H1 (cell line): ENCODE measurements at regions not wholly inside any gene's neighbourhood (a gene's known extent, or its start where the extent isn't known, plus 50 kb on each side); places are given as distances from the start of the nearest gene placed in this dataset.

Source experiments
- CTCF ChIA-PET: fragments of 300-600 bp; sonication (Branson Sonifier 250); formaldehyde crosslinking; loops from one replicate; lab custom pipeline; 2021; ENCODE audit not compliant: partially characterized antibody; lab: Charles Lee
- POLR2A ChIA-PET: fragments of 300-600 bp; sonication (Branson Sonifier 250); formaldehyde crosslinking; loops from one replicate; lab custom pipeline; 2021; ENCODE audit warnings: inconsistent platforms; ENCODE audit not compliant: partially characterized antibody; lab: Charles Lee
- DNase-seq, 2 experiments: peaks; one replicate each; pipeline versions ENCODE4 v3.0.0 to v3.0.0-alpha.2; 2010 to 2022; ENCODE audit warnings: low spot score in 2 of 2, low read depth in 1 of 2, mixed read lengths in 1 of 2
- FAIRE-seq: peaks from 2 replicates; lab custom pipeline; 2011; peaks lifted over from hg19 to GRCh38; lab: Jason Lieb, UNC
- H2AFZ ChIP-seq: 2 replicates; pipeline ENCODE4 v1.8.1; 2012; ENCODE audit warnings: low read length, inconsistent platforms
- H2AK5ac ChIP-seq: 2 replicates; pipeline ENCODE4 v1.6.1; 2013; ENCODE audit warnings: low read depth, low read length
- H2BK120ac ChIP-seq: replicated peaks from 2 replicates; pipeline ENCODE3; 2013; ENCODE audit warnings: low read depth, low read length, inconsistent platforms
- H2BK12ac ChIP-seq: 2 replicates; pipeline ENCODE4 v1.6.1; 2013; ENCODE audit warnings: low read depth, low read length
- H2BK15ac ChIP-seq: 2 replicates; pipeline ENCODE4 v1.6.1; 2013; ENCODE audit warnings: low read length
- H2BK20ac ChIP-seq: 2 replicates; pipeline ENCODE4 v1.6.1; 2013; ENCODE audit warnings: low read length
- H2BK5ac ChIP-seq: 2 replicates; pipeline ENCODE4 v1.6.1; 2013; ENCODE audit warnings: low read depth, low read length
- H3K14ac ChIP-seq: 2 replicates; pipeline ENCODE4 v1.6.1; 2013; ENCODE audit warnings: inconsistent platforms; ENCODE audit not compliant: insufficient read length
- H3K18ac ChIP-seq: 2 replicates; pipeline ENCODE4 v1.6.1; 2013; ENCODE audit warnings: low read length; ENCODE audit errors: extremely low read depth
- H3K23ac ChIP-seq: 2 replicates; pipeline ENCODE4 v1.6.1; 2013; ENCODE audit warnings: inconsistent platforms; ENCODE audit not compliant: insufficient read length
- H3K23me2 ChIP-seq: 2 replicates; pipeline ENCODE4 v1.6.1; 2013; ENCODE audit warnings: low read depth, low read length
- H3K27ac ChIP-seq: 2 replicates; pipeline ENCODE4 v1.6.1; 2011; ENCODE audit warnings: low read depth, low read length, inconsistent platforms
- H3K27me3 ChIP-seq, 4 experiments: replicated peaks in 1 of 4; 1 replicate in 1 of 4; 2 replicates in 3 of 4; pipeline versions ENCODE4 v1.6.1 to v1.8.1; 2011 to 2013; ENCODE audit warnings: low read length in 3 of 4, mild to moderate bottlenecking in 3 of 4, inconsistent platforms in 2 of 4, mixed read lengths in 2 of 4, moderate library complexity in 1 of 4; ENCODE audit not compliant: control insufficient read depth in 3 of 4, insufficient read depth in 3 of 4; ENCODE audit errors: extremely low read depth in 1 of 4
- H3K36me3 ChIP-seq, 4 experiments: 2 replicates each; pipeline versions ENCODE4 v1.6.1 to v1.8.1; 2011 to 2013; ENCODE audit warnings: mild to moderate bottlenecking in 4 of 4, low read length in 3 of 4, moderate library complexity in 2 of 4, control low read depth in 1 of 4, inconsistent platforms in 1 of 4; ENCODE audit not compliant: insufficient read depth in 4 of 4, control insufficient read depth in 2 of 4
- H3K4ac ChIP-seq: replicated peaks from 2 replicates; pipeline ENCODE3; 2013; ENCODE audit warnings: low read length, low read depth, mixed read lengths, inconsistent platforms; ENCODE audit not compliant: insufficient read length
- H3K4me1 ChIP-seq, 4 experiments: replicated peaks in 1 of 4; 1 replicate in 1 of 4; 2 replicates in 3 of 4; pipeline versions ENCODE4 v1.6.1 to v1.8.1; 2011 to 2013; ENCODE audit warnings: low read length in 3 of 4, inconsistent platforms in 2 of 4, mixed read lengths in 1 of 4; ENCODE audit not compliant: insufficient read depth in 4 of 4, control insufficient read depth in 3 of 4
- H3K4me2 ChIP-seq, 2 experiments: 2 replicates each; pipeline versions ENCODE4 v1.6.1 to v1.8.1; 2011 to 2013; ENCODE audit warnings: low read depth in 2 of 2, low read length in 2 of 2, control low read depth in 1 of 2, inconsistent platforms in 1 of 2, mild to moderate bottlenecking in 1 of 2; ENCODE audit not compliant: insufficient read depth in 1 of 2
- H3K4me3 ChIP-seq, 4 experiments: fragments of 200-600, 300-600 bp in 1 of 4; sonication (generic), shearing (Covaris generic), sonication (Bioruptor Twin) in 1 of 4; 2 replicates each; pipeline versions ENCODE4 v1.5.1 to v1.8.1; 2011 to 2016; ENCODE audit warnings: low read length in 4 of 4, low read depth in 3 of 4, control low read depth in 2 of 4, inconsistent platforms in 2 of 4, mild to moderate bottlenecking in 2 of 4, mixed read lengths in 1 of 4, moderate library complexity in 1 of 4; ENCODE audit not compliant: insufficient read depth in 2 of 4; ENCODE audit errors: extremely low read depth in 1 of 4
- H3K56ac ChIP-seq: replicated peaks from 2 replicates; pipeline ENCODE3; 2013; ENCODE audit warnings: low read depth, mild to moderate bottlenecking, mixed read lengths, low read length, inconsistent platforms; ENCODE audit not compliant: insufficient read length
- H3K79me1 ChIP-seq: 2 replicates; pipeline ENCODE4 v1.6.1; 2013; ENCODE audit warnings: low read depth, low read length, control low read depth
- H3K79me2 ChIP-seq, 2 experiments: 2 replicates each; pipeline versions ENCODE4 v1.6.1 to v1.8.1; 2012 to 2013; ENCODE audit warnings: low read length in 2 of 2, mild to moderate bottlenecking in 2 of 2, inconsistent platforms in 1 of 2; ENCODE audit not compliant: insufficient read depth in 2 of 2, control insufficient read depth in 1 of 2
- H3K9ac ChIP-seq, 4 experiments: replicated peaks in 1 of 4; 1 replicate in 1 of 4; 2 replicates in 3 of 4; pipeline versions ENCODE4 v1.6.1 to v1.8.1; 2011 to 2013; ENCODE audit warnings: low read depth in 3 of 4, low read length in 3 of 4, control low read depth in 2 of 4, mild to moderate bottlenecking in 2 of 4, moderate library complexity in 2 of 4, inconsistent platforms in 1 of 4; ENCODE audit errors: extremely low read depth in 1 of 4
- H3K9me3 ChIP-seq, 2 experiments: 2 replicates each; pipeline versions ENCODE4 v1.6.1 to v1.8.1; 2012 to 2013; ENCODE audit warnings: mild to moderate bottlenecking in 2 of 2, moderate library complexity in 2 of 2, control low read depth in 1 of 2, inconsistent platforms in 1 of 2, low read depth in 1 of 2, low read length in 1 of 2, mixed read lengths in 1 of 2; ENCODE audit not compliant: insufficient read depth in 2 of 2
- H4K20me1 ChIP-seq, 2 experiments: replicated peaks in 1 of 2; 2 replicates each; pipeline versions ENCODE3 to v1.8.1; 2011 to 2013; ENCODE audit warnings: inconsistent platforms in 2 of 2, low read length in 2 of 2, mild to moderate bottlenecking in 1 of 2; ENCODE audit not compliant: insufficient read depth in 2 of 2, control insufficient read depth in 1 of 2
- H4K5ac ChIP-seq: 2 replicates; pipeline ENCODE4 v1.6.1; 2013; ENCODE audit warnings: low read length, low read depth, mixed read lengths, inconsistent platforms; ENCODE audit not compliant: insufficient read length
- H4K8ac ChIP-seq: 2 replicates; pipeline ENCODE4 v1.8.0; 2013; ENCODE audit warnings: mild to moderate bottlenecking, moderate library complexity, low read length, inconsistent platforms; ENCODE audit not compliant: insufficient read depth; ENCODE audit errors: extremely low read depth
- H4K91ac ChIP-seq: replicated peaks from 2 replicates; pipeline ENCODE3; 2013; ENCODE audit warnings: low read length, mixed read lengths, inconsistent platforms; ENCODE audit not compliant: insufficient read length
- ATF2 ChIP-seq: IDR thresholded peaks from 2 replicates; pipeline ENCODE4 v1.6.1; 2012; ENCODE audit warnings: low read length, inconsistent platforms
- BCL11A ChIP-seq, 2 experiments: IDR thresholded peaks; one replicate each; pipeline ENCODE4 v1.6.1; 2011; ENCODE audit warnings: low read depth in 2 of 2, low read length in 2 of 2, mild to moderate bottlenecking in 2 of 2
- CHD1 ChIP-seq: IDR thresholded peaks from 2 replicates; pipeline ENCODE4 v1.6.1; 2012; ENCODE audit warnings: low read depth, low read length, improper control_type of control experiment
- JUND ChIP-seq: IDR thresholded peaks from 2 replicates; pipeline ENCODE4 v1.6.1; 2011; ENCODE audit warnings: mild to moderate bottlenecking, improper control_type of control experiment, low read length
- KDM1A ChIP-seq: fragments of 200-600, 300-600 bp; sonication (generic); IDR thresholded peaks from 2 replicates; pipeline ENCODE4 v1.7.1; 2016; ENCODE audit warnings: mild to moderate bottlenecking, low read length, borderline replicate concordance
- NRF1 ChIP-seq: IDR thresholded peaks from 2 replicates; pipeline ENCODE4 v1.6.1; 2011; ENCODE audit warnings: mild to moderate bottlenecking, low read depth, low read length, improper control_type of control experiment
- RAD21 ChIP-seq, 2 experiments: IDR thresholded peaks in 1 of 2; conservative IDR thresholded peaks in 1 of 2; 2 replicates each; pipeline ENCODE4 v1.6.1; 2011; ENCODE audit warnings: low read depth in 2 of 2, low read length in 2 of 2, improper control_type of control experiment in 1 of 2, inconsistent platforms in 1 of 2, mild to moderate bottlenecking in 1 of 2, moderate library complexity in 1 of 2
- SIRT6 ChIP-seq: IDR thresholded peaks from one replicate; pipeline ENCODE4 v1.7.1; 2012; ENCODE audit warnings: low read length, inconsistent platforms
- SIX5 ChIP-seq: IDR thresholded peaks from 2 replicates; pipeline ENCODE4 v1.6.1; 2011; ENCODE audit warnings: mild to moderate bottlenecking, low read depth, low read length
- SP4 ChIP-seq: IDR thresholded peaks from 2 replicates; pipeline ENCODE4 v1.6.1; 2012; ENCODE audit warnings: low read length, inconsistent platforms
- SUZ12 ChIP-seq: fragments of 200-600 bp; sonication (generic); IDR thresholded peaks from 2 replicates; pipeline ENCODE4 v1.6.1; 2012; ENCODE audit warnings: mild to moderate bottlenecking, inconsistent platforms, low read length, moderate library complexity, mixed read lengths
- TCF12 ChIP-seq: IDR thresholded peaks from 2 replicates; pipeline ENCODE4 v1.6.1; 2011; ENCODE audit warnings: low read depth, mild to moderate bottlenecking, low read length
- TEAD4 ChIP-seq: IDR thresholded peaks from 2 replicates; pipeline ENCODE4 v1.6.1; 2012; ENCODE audit warnings: low read depth, low read length, inconsistent platforms, mixed read lengths
- YY1 ChIP-seq: IDR thresholded peaks from 2 replicates; pipeline ENCODE4 v1.6.1; 2011; ENCODE audit warnings: low read depth, mild to moderate bottlenecking, low read length
- WGBS, 2 experiments: shearing (Covaris generic) in 1 of 2; methylation state at CpG; one replicate each; pipeline versions ENCODE4 v1.1.6 to v1.1.7; 2013 to 2015; ENCODE audit warnings: low lambda C conversion rate in 2 of 2, mixed read lengths in 2 of 2, inconsistent platforms in 1 of 2, low coverage in 1 of 2, missing lambda C conversion rate in 1 of 2; ENCODE audit not compliant: insufficient replicate concordance in 2 of 2, insufficient coverage in 1 of 2, insufficient read length in 1 of 2; ENCODE audit errors: extremely low coverage in 1 of 2, missing lambda C conversion rate in 1 of 2; 5-methylcytosine and 5-hydroxymethylcytosine counted together

GRCh38 chr7:108818742-108819141 lies 249.1 kb downstream of the DNAJB9 start:
- H2AFZ ChIP-seq = no peak overlapping the region
- no peaks in the 10 kb centered on the region; a peak in 1 of 4 replicates for H3K9me3 ChIP-seq
- ChIA-PET CTCF (interaction anchor here (0.5 to 0.7 kb wide), 2 partner anchors 15 to 77 kb away, joined by 3 to 5 read pairs; no protein-coding TSS in a partner anchor), POLR2A (no interaction called here)
- DNase-seq (no peak), FAIRE-seq (no peak)
- H2AK5ac ChIP-seq = no peak overlapping the region
- H2BK5ac ChIP-seq = no peak overlapping the region
- H4K8ac ChIP-seq = no peak overlapping the region
- no peak overlapping the region for H2BK20ac ChIP-seq
- H3K36me3 ChIP-seq = no peaks in the 10 kb centered on the region
- H3K14ac ChIP-seq = no peak overlapping the region
- H3K4ac ChIP-seq = no peak overlapping the region
- H2BK12ac ChIP-seq = no peak overlapping the region
- H3K56ac ChIP-seq = no peak overlapping the region
- no peak overlapping the region for H3K4me3 ChIP-seq
- TF ChIP-seq CHD1 (no peak), NRF1 (no peak), YY1 (no peak), SIX5 (no peak), TEAD4 (no peak), SP4 (no peak), TCF12 (no peak), RAD21 (IDR thresholded peaks at IDR 0.05 in 1 of 2, conservative IDR thresholded peaks at IDR 0.05 in 1 of 2; ENCODE audit: low read depth in 2 of 2, low read length in 2 of 2) (no peak), JUND (no peak), BCL11A (IDR thresholded peaks at IDR 0.05; ENCODE audit: low read depth in 2 of 2, low read length in 2 of 2) (no peak), SUZ12 (no peak), ATF2 (no peak), SIRT6 (no peak), KDM1A (no peak)
- no peaks in the 10 kb centered on the region for H3K27me3 ChIP-seq
- no peaks in the 10 kb centered on the region for H3K4me1 ChIP-seq
- H3K9ac ChIP-seq = no peak overlapping the region
- H2BK15ac ChIP-seq = no peak overlapping the region
- no peak overlapping the region for H4K91ac ChIP-seq
- no peak overlapping the region for H3K27ac ChIP-seq
- no peak overlapping the region for H3K23ac ChIP-seq
- no peak overlapping the region for H3K18ac ChIP-seq
- no peaks in the 10 kb centered on the region for H3K23me2 ChIP-seq
- H3K79me2 ChIP-seq = no peaks in the 10 kb centered on the region
- no peak overlapping the region for H2BK120ac ChIP-seq
- no peak overlapping the region for H4K5ac ChIP-seq
- no peaks in the 10 kb centered on the region for H3K79me1 ChIP-seq
- no peak overlapping the region for H3K4me2 ChIP-seq
- no peaks in the 10 kb centered on the region for H4K20me1 ChIP-seq
- 89% methylated on average over 2 of the region's 2 CpGs; no CpG with 5 or more reads in 1 of the 2 experiments for WGBS, 2 experiments
